ENCODE measurements at regions not wholly inside any gene's neighbourhood (a gene's known extent, or its start where the extent isn't known, plus 50 kb on each side); places are given as distances from the start of the nearest gene placed in this dataset.

- TF ChIP-seq ATF4 (CRISPR knock-in tag; IDR thresholded peaks at IDR 0.05) (no peak), MTERF4 (CRISPR knock-in tag; IDR thresholded peaks at IDR 0.05) (no peak), ZBTB10 (CRISPR knock-in tag; IDR thresholded peaks at IDR 0.05; ENCODE audit: borderline replicate concordance) (no peak), ZNF616 (CRISPR knock-in tag; IDR thresholded peaks at IDR 0.05; ENCODE audit: low read depth) (no peak), SIN3B (IDR thresholded peaks at IDR 0.05; ENCODE audit: low read length) (no peak), ZNF431 (CRISPR knock-in tag; IDR thresholded peaks at IDR 0.05; ENCODE audit: borderline replicate concordance, low read depth) (no peak), ZNF362 (CRISPR knock-in tag; IDR thresholded peaks at IDR 0.05; ENCODE audit: borderline replicate concordance) (no peak), ZNF564 (CRISPR knock-in tag; IDR thresholded peaks at IDR 0.05) (no peak), EED (CRISPR knock-in tag; IDR thresholded peaks at IDR 0.05) (no peak), PRMT3 (CRISPR knock-in tag; IDR thresholded peaks at IDR 0.05; ENCODE audit: borderline replicate concordance, low read depth) (no peak), HOXA5 (CRISPR knock-in tag; IDR thresholded peaks at IDR 0.05) (no peak), THAP9 (CRISPR knock-in tag; IDR thresholded peaks at IDR 0.05; ENCODE audit: borderline replicate concordance) (no peak), RARA (CRISPR knock-in tag; IDR thresholded peaks at IDR 0.05) (peak; percentile 61), ZNF724P (CRISPR knock-in tag; IDR thresholded peaks at IDR 0.05; ENCODE audit: borderline replicate concordance) (no peak), NBN (conservative IDR thresholded peaks at IDR 0.05) (no peak), ATRX (CRISPR knock-in tag; IDR thresholded peaks at IDR 0.05; ENCODE audit: borderline replicate concordance) (no peak)
- TF ChIP-seq, protein P1, sequence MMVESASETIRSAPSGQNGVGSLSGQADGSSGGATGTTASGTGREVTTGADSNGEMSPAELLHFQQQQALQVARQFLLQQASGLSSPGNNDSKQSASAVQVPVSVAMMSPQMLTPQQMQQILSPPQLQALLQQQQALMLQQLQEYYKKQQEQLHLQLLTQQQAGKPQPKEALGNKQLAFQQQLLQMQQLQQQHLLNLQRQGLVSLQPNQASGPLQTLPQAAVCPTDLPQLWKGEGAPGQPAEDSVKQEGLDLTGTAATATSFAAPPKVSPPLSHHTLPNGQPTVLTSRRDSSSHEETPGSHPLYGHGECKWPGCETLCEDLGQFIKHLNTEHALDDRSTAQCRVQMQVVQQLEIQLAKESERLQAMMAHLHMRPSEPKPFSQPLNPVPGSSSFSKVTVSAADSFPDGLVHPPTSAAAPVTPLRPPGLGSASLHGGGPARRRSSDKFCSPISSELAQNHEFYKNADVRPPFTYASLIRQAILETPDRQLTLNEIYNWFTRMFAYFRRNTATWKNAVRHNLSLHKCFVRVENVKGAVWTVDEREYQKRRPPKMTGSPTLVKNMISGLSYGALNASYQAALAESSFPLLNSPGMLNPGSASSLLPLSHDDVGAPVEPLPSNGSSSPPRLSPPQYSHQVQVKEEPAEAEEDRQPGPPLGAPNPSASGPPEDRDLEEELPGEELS (CRISPR knock-in tag; IDR thresholded peaks at IDR 0.05) = no peak
- TF ChIP-seq, protein P2, sequence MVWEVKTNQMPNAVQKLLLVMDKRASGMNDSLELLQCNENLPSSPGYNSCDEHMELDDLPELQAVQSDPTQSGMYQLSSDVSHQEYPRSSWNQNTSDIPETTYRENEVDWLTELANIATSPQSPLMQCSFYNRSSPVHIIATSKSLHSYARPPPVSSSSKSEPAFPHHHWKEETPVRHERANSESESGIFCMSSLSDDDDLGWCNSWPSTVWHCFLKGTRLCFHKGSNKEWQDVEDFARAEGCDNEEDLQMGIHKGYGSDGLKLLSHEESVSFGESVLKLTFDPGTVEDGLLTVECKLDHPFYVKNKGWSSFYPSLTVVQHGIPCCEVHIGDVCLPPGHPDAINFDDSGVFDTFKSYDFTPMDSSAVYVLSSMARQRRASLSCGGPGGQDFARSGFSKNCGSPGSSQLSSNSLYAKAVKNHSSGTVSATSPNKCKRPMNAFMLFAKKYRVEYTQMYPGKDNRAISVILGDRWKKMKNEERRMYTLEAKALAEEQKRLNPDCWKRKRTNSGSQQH (CRISPR knock-in tag; IDR thresholded peaks at IDR 0.05; ENCODE audit: low read depth) = 0 out of 2 replicates have a peak, but pooled peaks have one; percentile 16
Measured at GRCh38 chr14:65237941-65238340, 135.6 kb upstream of the MAX start (continued).
